CD14-positive monocyte (primary cell): ENCODE measurements at regions not wholly inside any gene's neighbourhood (a gene's known extent, or its start where the extent isn't known, plus 50 kb on each side); places are given as distances from the start of the nearest gene placed in this dataset.

Source experiments
- DNase-seq, 3 donors: peaks; one replicate each; pipeline ENCODE4 v3.0.0-alpha.2; 2011 to 2022
- H2AFZ ChIP-seq: 2 replicates; pipeline ENCODE4 v1.6.0; 2012; ENCODE audit warnings: mild to moderate bottlenecking, low read depth, low read length, inconsistent platforms; ENCODE audit not compliant: insufficient read depth, poor library complexity, severe bottlenecking
- H3K27ac ChIP-seq, 2 donors: 1 replicate in 1 of 2; 2 replicates in 1 of 2; pipeline ENCODE4 v1.5.1; 2012 to 2013; ENCODE audit warnings: low read length in 2 of 2, control low read depth in 1 of 2, inconsistent platforms in 1 of 2, low read depth in 1 of 2, mild to moderate bottlenecking in 1 of 2
- H3K27me3 ChIP-seq, 2 donors: one replicate each; pipeline versions ENCODE4 v1.6.0 to v1.6.1; 2011 to 2013; ENCODE audit warnings: low read length in 2 of 2; ENCODE audit not compliant: control insufficient read depth in 2 of 2, insufficient read depth in 2 of 2
- H3K36me3 ChIP-seq, 2 donors: replicated peaks in 1 of 2; 1 replicate in 1 of 2; 2 replicates in 1 of 2; pipeline versions ENCODE4 v1.5.1 to v1.6.1; 2012 to 2013; ENCODE audit warnings: low read length in 2 of 2, control low read depth in 1 of 2, inconsistent platforms in 1 of 2, mild to moderate bottlenecking in 1 of 2; ENCODE audit not compliant: insufficient read depth in 2 of 2, control insufficient read depth in 1 of 2
- H3K4me1 ChIP-seq, 2 donors: 1 replicate in 1 of 2; 2 replicates in 1 of 2; pipeline versions ENCODE4 v1.5.1 to v1.6.1; 2012 to 2013; ENCODE audit warnings: low read length in 2 of 2, control low read depth in 1 of 2, inconsistent platforms in 1 of 2, mild to moderate bottlenecking in 1 of 2, moderate library complexity in 1 of 2; ENCODE audit not compliant: insufficient read depth in 2 of 2, control insufficient read depth in 1 of 2
- H3K4me2 ChIP-seq: replicated peaks from 2 replicates; pipeline ENCODE3; 2012; ENCODE audit warnings: low read length, moderate library complexity, mild to moderate bottlenecking; ENCODE audit not compliant: poor library complexity, severe bottlenecking; ENCODE audit errors: extremely low read depth
- H3K4me3 ChIP-seq, 3 experiments: fragments of 200-600 bp in 1 of 3; sonication (generic) in 1 of 3; replicated peaks in 1 of 3; 1 replicate in 2 of 3; 2 replicates in 1 of 3; pipeline ENCODE4 v1.5.1; 2011 to 2013; ENCODE audit warnings: low read length in 3 of 3, mild to moderate bottlenecking in 3 of 3, control low read depth in 2 of 3, low read depth in 2 of 3, inconsistent platforms in 1 of 3, moderate library complexity in 1 of 3
- H3K79me2 ChIP-seq: 2 replicates; pipeline ENCODE4 v1.6.0; 2012; ENCODE audit warnings: mild to moderate bottlenecking, control low read depth, inconsistent platforms, low read length, moderate library complexity; ENCODE audit not compliant: insufficient read depth
- H3K9ac ChIP-seq: 2 replicates; pipeline ENCODE4 v1.6.0; 2017; ENCODE audit warnings: low read length, mild to moderate bottlenecking; ENCODE audit not compliant: insufficient read depth, poor library complexity, severe bottlenecking
- H3K9me3 ChIP-seq, 2 donors: replicated peaks in 1 of 2; 1 replicate in 1 of 2; 2 replicates in 1 of 2; pipeline versions ENCODE4 v1.5.1 to v1.6.1; 2012 to 2013; ENCODE audit warnings: low read length in 2 of 2, control low read depth in 1 of 2; ENCODE audit not compliant: control insufficient read depth in 1 of 2, insufficient read depth in 1 of 2
- H4K20me1 ChIP-seq: 2 replicates; pipeline ENCODE4 v1.6.0; 2012; ENCODE audit warnings: mild to moderate bottlenecking, low read length, control low read depth, moderate library complexity; ENCODE audit not compliant: insufficient read depth
- H3K27ac Mint-ChIP-seq, 7 donors: one replicate each; pipeline ENCODE4 v1.8.0; 2020; ENCODE audit warnings: mild to moderate bottlenecking in 7 of 7, mixed read lengths in 7 of 7, moderate library complexity in 6 of 7, inconsistent platforms in 2 of 7
- H3K27me3 Mint-ChIP-seq, 3 donors: one replicate each; pipeline ENCODE4 v1.8.0; 2021 to 2022; ENCODE audit warnings: low read depth in 3 of 3, mild to moderate bottlenecking in 3 of 3, mixed read lengths in 3 of 3, moderate library complexity in 3 of 3, inconsistent platforms in 1 of 3
- H3K36me3 Mint-ChIP-seq, 2 donors: one replicate each; pipeline ENCODE4 v1.8.0; 2020; ENCODE audit warnings: mixed read lengths in 2 of 2, inconsistent platforms in 1 of 2, mild to moderate bottlenecking in 1 of 2
- H3K4me1 Mint-ChIP-seq: one replicate; pipeline ENCODE4 v1.8.0; 2020; ENCODE audit warnings: mild to moderate bottlenecking, mixed read lengths
- H3K4me3 Mint-ChIP-seq, 2 donors: one replicate each; pipeline ENCODE4 v1.8.0; 2020; ENCODE audit warnings: mild to moderate bottlenecking in 2 of 2, mixed read lengths in 2 of 2, moderate library complexity in 1 of 2
- H3K9me3 Mint-ChIP-seq, 7 donors: one replicate each; pipeline ENCODE4 v1.8.0; 2020 to 2022; ENCODE audit warnings: mixed read lengths in 7 of 7, mild to moderate bottlenecking in 6 of 7, moderate library complexity in 6 of 7, inconsistent platforms in 2 of 7
- WGBS: methylation state at CpG from one replicate; pipeline ENCODE4 v1.1.5; 2013; ENCODE audit warnings: missing lambda C conversion rate; ENCODE audit not compliant: insufficient coverage; 5-methylcytosine and 5-hydroxymethylcytosine counted together
- intact Hi-C, 2 donors: fragments of 100-400 bp; cut with micrococcal nuclease; formaldehyde crosslinking; loops; one replicate each; pipeline versions ENCODE4 v1.15.0 to v1.15.1; 2023
- TF ChIP-seq, protein P1 (sequence below): fragments of 200-600 bp; IDR thresholded peaks from one replicate; pipeline ENCODE4 v1.8.0; 2022; ENCODE audit warnings: antibody characterized with exemption, mild to moderate bottlenecking

DNA sequence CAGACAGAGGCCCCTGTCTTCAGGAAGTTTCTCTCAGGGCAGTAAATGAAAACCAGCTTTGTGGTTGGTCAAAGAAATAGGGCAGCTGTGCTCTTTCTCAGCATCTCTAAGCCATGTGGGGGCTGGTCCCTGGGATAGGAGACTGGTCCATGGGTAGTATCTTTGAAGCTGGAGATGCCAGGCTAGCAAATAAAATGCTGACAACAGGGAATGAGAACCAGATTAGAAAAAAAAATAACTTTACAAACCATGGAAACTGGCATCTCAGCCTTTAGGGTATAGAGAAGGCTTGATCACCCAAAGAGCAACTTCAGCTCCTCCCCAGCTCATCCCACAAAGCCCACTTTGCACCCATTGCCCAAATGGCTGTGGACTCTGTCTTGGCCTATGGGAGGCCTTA, 138.1 kb downstream of the TTC32 start:
- no peak overlapping the region for H3K27ac ChIP-seq
- H4K20me1 ChIP-seq = no peaks in the 10 kb centered on the region
- TF ChIP-seq, protein P1, sequence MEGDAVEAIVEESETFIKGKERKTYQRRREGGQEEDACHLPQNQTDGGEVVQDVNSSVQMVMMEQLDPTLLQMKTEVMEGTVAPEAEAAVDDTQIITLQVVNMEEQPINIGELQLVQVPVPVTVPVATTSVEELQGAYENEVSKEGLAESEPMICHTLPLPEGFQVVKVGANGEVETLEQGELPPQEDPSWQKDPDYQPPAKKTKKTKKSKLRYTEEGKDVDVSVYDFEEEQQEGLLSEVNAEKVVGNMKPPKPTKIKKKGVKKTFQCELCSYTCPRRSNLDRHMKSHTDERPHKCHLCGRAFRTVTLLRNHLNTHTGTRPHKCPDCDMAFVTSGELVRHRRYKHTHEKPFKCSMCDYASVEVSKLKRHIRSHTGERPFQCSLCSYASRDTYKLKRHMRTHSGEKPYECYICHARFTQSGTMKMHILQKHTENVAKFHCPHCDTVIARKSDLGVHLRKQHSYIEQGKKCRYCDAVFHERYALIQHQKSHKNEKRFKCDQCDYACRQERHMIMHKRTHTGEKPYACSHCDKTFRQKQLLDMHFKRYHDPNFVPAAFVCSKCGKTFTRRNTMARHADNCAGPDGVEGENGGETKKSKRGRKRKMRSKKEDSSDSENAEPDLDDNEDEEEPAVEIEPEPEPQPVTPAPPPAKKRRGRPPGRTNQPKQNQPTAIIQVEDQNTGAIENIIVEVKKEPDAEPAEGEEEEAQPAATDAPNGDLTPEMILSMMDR = no peak
- no peak overlapping the region for H3K4me2 ChIP-seq
- H3K4me3 Mint-ChIP-seq = no peak overlapping the region
- peaks cover 0 to 6% (median 2%) of the 10 kb centered on the region in 3 donors for H3K27me3 Mint-ChIP-seq
- no peaks in the 10 kb centered on the region for H3K36me3 ChIP-seq
- H3K27ac Mint-ChIP-seq = no peak overlapping the region
- H2AFZ ChIP-seq = no peak overlapping the region
- H3K79me2 ChIP-seq = no peaks in the 10 kb centered on the region
- no peak overlapping the region for H3K4me3 ChIP-seq
- H3K27me3 ChIP-seq = no peaks in the 10 kb centered on the region
- H3K9me3 ChIP-seq = peaks cover 0 to 5% of the 10 kb centered on the region in 2 donors
- H3K4me1 ChIP-seq = no peaks in the 10 kb centered on the region
- no peaks in the 10 kb centered on the region for H3K36me3 Mint-ChIP-seq
- H3K4me1 Mint-ChIP-seq = no peaks in the 10 kb centered on the region
- H3K9ac ChIP-seq = no peak overlapping the region
- no peak for DNase-seq
- H3K9me3 Mint-ChIP-seq = peaks cover 0 to 15% (median 2%) of the 10 kb centered on the region in 7 donors
- intact Hi-C loops = no loop called here

DNA sequence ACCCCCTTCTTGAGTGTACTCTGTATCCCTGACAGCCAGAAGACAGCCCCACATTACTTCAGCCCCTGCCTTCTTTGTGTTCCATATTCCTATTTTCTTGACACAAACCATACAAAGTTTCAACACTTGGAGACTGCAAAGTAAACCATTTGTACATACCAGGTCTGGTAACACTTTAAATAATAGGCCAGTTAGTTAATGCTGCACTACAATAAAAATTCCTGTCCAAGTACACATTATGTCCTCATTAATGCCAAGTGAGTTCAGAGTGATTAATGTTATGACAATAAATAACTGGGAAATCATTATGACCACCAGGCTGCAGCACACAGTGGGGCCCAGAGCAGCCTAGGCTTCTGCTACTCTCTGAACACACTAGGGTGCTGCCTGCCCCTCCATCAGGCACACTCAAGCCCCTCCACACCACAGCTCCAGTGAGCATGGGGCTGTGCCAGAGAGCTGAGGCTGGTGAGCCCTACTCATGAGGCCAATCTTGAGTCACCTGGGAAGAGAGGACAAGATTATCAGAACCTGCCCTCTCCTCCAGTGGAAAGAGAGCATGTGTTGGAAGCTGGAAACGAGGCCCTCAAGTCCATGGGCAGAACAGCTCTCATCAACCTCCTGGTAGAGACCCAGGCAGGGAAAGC, 138.7 kb downstream of the TTC32 start:
- Histone ChIP-seq H3K9ac (no peak overlapping the region), H3K4me3 (no peak overlapping the region), H3K27ac (no peak overlapping the region), H3K9me3 (peaks cover 0 to 5% of the 10 kb centered on the region in 2 donors), H3K36me3 (no peaks in the 10 kb centered on the region), H3K4me1 (no peaks in the 10 kb centered on the region), H3K4me2 (no peak overlapping the region), H3K79me2 (no peaks in the 10 kb centered on the region), H3K27me3 (no peaks in the 10 kb centered on the region), H2AFZ (no peak overlapping the region), H4K20me1 (no peaks in the 10 kb centered on the region)
- Mint-ChIP-seq H3K36me3 (no peaks in the 10 kb centered on the region), H3K27me3 (peaks cover 0 to 6% (median 2%) of the 10 kb centered on the region in 3 donors), H3K27ac (no peak overlapping the region), H3K4me1 (no peaks in the 10 kb centered on the region), H3K9me3 (peaks cover 0 to 15% (median 2%) of the 10 kb centered on the region in 7 donors), H3K4me3 (no peak overlapping the region)
- no peak for DNase-seq
- TF ChIP-seq, protein P1 = no peak
- WGBS = 63% methylated on average over 1 of the region's 1 CpG
- intact Hi-C loops = no loop called here
